CD4-positive, alpha-beta T cell treated with Interleukin-4 for 1 hour (primary cell): ENCODE measurements at regions not wholly inside any gene's neighbourhood (a gene's known extent, or its start where the extent isn't known, plus 50 kb on each side); places are given as distances from the start of the nearest gene placed in this dataset.

Experiments used
- DNase-seq, 2 donors: peaks; one replicate each; pipeline ENCODE4 v3.0.0-alpha.2; 2020 to 2022

DNA sequence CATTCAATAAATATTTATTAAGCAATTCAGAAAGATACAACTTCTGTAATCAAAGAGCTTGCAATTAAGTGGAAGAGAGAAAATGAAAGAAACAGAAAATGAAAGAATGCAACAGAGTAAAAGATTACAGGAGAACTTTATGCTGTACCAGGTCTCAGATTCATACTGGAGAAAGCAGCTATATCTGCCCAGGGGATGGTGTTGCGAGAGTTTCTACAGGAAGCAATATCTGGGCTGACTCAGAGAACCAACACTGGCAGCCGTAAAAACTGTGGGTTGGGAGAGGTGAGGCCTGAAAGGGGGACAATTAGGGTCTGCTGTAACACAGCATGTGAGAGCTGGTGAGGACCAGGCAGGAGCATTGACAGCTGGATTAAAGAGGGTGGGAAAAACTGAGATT lies 256.7 kb upstream of the TCF21 start:
- no peak for DNase-seq

DNA sequence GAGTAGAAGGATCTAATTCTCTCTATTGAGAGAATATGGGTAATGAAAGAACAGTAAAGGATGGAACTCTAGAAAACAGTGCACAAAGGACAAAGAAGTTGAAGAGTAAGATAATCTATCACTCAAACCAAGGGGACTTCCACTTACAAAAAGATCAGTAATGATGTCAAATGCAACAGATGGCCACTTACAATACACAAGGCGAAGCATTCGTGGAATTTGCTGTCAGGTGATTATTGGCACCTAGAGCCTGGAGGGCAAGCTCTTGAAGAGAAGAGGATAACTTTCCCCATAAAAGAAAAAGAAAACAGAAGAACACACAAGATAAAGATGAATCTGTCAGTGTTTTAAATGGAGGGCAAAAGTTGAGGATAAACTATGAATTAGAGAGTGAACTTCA lies 256.0 kb upstream of the TCF21 start:
- no peak for DNase-seq

DNA sequence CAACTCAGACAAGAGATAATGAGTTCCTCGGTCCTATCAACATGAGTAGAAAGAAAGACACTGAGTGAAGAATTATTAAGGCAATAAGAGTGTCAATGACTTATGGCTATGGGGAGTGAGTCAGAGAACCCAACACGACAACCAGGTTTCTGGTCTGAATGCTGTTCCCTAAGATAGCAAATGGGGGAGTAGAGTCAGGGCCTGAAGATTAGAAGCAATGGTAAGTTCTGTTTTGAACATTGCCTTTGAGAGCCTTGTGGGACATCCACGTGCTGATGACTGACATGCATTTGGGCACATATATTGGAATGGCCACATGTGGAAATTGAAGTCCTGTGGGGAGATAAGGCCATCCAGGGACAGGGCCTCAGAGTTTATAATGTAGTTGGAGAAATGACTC lies 254.4 kb upstream of the TCF21 start:
- DNase-seq = no peak

DNA sequence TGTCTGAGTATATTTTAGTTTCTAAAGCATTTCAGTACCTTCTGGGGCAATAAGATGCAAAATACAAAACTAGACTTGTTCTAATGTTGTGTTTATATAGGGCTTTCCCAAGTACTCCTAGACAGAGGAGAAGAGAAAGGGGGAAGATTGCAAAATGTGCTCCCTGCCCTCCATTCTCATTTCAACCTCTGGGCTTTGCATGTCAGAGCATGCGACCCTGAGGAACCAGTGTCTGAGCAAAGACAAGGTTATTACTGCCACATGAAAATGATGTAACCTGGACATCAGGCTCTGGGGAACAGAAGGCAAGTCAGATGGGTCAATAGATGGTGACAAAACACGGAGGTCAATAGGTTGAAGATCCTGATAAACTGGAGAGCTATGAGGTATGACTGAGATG lies 253.5 kb upstream of the TCF21 start:
- DNase-seq = no peak

DNA sequence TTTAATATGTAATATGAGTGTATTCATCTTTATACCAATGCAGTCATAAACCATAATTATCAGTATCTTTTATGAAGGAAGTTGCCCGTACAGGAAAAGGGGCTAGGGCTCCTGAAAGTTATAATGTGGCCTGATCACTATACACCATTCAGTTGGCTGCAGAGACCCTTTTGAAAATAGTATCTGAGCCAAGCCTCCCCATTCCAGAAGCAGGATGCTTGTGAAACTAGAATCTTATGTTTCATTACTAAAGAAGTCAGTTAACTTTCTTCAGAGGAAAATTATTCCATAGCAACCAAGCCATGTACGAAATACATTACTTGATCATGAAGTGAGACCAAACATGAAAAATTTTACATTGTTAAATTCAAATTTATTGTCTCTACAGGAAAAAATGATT lies 251.5 kb upstream of the TCF21 start:
- no peak for DNase-seq

DNA sequence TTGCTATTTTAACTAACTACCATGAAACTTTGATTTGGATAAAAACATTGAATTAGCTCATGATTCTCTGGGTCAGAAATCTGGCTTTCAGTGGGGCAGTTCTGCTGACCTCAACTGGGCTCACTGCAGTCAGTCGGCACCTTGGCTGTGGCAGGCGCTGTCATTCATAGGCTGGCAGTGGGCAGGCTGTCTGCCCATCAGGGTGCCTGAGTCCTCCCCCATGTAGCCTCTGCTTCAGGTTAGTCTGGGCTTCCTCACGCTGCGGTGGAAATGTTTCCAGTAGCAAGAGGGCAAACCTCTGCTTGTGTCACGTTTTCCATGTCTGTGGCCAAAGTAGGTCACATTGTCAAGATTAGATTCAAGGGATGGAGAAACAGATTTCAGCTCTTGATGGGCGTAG lies 251.0 kb upstream of the TCF21 start:
- no peak for DNase-seq

DNA sequence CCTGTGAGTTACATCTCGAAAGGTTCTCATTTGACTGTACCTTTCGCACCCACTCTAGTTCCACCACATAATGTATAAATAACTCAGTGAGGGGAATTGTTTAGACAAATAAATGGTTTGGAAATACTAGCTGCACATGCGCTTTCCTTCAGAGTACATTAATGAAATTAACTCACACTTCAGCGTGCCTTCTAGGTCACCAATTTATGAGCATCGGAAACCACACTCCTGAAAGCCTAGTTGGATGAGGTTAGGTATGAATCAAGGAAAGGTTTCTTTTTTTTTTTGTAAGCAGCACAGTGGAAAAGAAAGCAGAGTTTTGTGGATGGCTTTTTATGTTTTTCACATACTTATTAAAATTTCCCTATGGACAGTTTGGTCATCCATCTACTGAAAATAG lies 247.8 kb upstream of the TCF21 start:
- no peak for DNase-seq

DNA sequence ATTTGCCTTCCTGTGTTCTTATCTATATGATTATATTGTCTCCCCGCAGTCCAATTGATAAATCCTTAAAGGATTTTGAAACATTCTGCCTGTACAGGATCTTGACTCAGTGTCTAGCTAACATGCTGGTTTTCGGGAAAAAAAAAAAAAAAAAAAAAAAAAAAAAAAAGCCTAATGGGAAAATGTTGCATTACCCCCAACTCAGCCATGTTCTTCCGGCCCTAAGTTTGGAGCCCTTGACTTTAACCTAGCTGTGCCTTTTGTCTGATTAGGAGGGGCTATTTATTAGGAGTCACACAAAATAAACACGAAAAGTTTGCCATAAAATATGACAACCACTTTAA lies 244.4 kb upstream of the TCF21 start:
- DNase-seq = no peak

DNA sequence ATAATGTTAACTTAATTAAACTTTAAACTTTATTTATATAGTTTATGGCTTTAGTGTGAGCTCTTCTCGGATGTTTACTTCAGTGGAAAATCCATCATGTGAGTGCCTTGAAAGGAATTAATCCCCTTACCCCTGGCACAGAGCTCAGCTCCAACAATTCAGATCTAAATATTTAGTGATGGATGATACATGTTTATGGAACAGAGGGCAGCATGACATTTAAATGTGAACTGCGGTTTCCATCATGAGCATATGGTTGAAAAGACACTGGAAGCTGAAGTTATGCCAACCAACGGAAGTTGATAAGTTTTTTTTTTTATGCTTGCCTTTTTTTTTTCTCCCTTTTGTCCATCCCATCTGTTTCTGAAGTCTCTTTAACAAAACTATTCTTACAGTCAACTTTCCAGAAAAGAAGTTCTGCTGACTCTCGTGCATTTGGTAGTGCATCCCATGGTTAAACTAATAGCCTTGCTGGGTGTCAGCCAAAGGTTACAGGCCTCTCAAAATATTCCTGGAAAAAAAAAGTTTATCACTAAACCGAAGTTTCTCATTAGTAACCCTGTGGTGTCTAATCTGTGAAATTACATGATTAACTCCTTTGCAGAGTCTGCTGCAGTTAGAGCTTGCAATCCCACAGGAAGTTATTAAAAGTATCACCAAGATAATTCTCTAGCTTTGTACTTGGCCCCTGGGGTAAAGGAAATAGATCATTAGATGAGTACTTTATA lies 243.9 kb upstream of the TCF21 start:
- DNase-seq = no peak

DNA sequence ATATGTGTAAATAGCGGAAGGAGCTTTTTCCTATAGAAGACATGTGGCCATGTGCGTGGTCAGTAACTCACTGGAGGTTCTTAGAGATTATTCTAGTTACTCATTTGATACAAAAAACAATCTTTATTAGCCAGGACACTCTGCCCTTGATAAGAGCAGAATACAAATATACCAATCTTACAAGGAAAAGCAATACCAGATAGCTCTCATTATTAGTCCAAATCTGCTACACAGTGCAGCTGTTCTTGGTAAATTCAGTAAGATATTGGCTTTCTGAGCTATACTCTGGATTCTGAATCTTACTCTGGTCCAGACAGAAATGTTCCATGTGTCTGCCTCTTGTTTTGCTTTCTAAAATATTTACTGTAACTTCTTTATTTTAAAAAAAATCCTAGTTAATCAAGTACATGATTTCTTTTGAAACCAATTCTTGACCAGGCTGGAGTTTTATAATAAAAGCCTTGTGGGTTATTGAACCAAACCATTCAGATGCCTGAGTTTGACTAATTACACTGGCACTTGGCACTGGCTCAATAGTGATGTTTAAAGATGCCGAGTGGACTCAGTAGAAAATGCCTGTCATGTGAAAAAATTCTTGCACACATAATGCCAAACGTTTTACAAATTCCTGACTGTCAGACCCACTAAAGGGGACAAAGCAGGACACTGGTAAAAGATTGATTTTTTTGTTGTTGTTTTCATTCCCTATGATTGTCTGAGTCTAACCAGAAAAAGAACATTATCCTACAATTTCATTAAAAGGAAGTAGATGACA lies 242.8 kb upstream of the TCF21 start:
- DNase-seq = no peak

DNA sequence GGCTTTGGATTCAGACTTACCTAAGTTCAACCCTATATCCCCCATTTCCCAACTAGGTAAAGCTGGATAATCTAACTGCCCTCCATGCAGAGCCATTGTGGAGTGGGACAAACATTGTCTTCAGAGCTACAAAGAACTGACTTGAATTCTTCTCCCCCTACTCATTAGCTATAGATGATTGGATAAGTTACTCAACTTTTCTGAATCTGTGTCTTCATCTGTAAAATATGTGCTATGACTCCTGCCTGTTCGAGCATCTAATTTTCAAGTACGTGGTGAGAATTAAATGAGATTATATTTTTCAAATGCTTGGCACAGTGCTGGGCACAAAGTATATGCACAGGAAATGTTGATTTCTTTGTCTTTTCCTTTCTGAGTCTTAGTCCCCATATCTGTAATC lies 240.3 kb upstream of the TCF21 start:
- no peak for DNase-seq

DNA sequence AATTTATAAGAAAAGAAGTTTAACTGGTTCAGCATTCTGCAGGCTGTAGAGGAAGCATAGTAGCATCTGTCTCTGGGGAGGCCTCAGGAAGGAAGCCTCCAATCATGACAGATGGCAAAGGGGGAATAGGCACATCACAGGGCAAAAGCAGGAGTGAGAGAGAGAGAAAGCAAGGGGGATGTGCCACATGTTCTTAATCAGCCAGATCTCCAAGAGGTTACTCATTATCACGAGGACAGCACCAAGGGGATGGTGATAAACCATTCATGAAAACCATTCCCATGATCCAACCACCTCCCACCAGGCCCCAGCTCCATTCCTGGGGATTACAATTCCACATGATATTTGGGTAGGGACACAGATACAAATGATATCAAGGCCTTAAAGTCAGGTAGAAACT lies 217.5 kb upstream of the TCF21 start:
- DNase-seq = no peak

DNA sequence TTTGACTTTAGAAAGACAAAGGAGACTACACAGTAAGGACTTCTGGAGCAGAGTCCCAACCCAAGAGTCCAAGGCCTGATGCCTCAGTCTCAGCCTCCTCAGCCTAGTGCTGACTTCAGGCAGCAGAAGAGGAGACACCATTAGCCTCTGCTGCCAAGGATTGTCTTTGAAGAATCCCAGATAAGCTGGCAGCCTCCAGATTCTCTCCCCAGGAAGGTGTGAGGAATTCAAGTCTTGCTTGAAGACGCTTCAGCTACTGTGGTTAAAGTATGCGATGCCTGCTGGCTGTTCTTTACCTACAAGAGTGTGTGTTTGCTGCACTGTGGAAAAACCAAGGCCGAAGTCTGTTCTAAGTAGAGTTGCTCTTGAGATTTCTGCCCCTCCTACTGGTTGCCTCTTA lies 215.9 kb upstream of the TCF21 start:
- no peak for DNase-seq

DNA sequence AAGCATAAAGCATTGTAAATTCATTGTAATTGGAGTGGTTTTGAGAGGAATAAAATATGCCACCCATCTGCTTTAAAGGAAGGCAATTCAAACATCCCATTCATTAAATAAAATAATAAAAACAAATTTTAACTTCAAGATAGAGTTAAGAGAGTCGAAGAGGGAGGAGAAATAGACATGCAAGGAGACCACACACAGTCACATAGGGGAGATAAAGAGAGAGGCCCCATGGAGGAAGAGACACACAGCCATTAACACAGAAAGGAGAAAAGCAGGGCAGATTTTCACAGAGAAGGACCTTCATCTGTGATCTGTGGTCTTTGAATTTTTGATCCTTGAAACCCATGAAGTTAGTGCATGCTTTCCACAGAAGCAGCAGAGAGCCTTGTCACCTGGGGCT lies 214.3 kb upstream of the TCF21 start:
- no peak for DNase-seq

DNA sequence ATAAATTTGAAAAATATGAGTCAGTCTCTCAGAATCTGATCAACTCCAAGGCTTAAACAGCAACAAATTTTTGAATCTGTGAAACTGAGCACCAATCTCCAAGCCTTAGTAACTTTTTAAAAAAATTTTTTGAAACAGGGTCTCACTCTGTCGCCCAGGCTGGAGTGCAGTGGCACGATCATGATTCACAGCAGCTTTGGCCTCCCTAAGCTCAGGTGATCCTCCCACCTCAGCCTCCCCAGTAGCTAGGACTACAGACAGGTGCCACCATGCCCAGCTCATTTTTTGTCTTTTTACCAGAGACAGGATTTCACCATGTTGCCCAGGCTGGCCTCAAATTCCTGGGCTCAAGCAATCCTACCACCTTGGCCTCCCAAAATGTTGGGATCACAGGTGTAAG lies 207.9 kb upstream of the TCF21 start:
- DNase-seq = no peak

DNA sequence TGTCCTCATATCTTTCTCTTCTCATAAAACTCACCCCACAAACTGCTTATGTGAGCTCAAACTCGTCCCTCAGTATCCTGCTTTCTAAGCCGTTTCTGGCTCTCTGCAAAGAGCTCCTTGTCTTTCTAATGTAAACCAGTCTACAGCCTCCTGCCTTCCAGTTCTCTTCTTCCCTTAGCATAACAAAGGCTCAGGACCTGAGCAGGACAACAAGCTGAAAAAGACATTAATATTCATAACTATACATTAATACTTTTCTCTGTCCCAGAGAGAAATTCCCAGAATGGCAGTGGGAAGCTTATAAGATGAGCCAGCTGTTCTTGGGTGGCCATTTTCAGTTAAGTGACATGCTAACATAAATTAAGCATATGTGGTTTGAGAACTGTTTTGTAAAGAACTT lies 207.0 kb upstream of the TCF21 start:
- no peak for DNase-seq

DNA sequence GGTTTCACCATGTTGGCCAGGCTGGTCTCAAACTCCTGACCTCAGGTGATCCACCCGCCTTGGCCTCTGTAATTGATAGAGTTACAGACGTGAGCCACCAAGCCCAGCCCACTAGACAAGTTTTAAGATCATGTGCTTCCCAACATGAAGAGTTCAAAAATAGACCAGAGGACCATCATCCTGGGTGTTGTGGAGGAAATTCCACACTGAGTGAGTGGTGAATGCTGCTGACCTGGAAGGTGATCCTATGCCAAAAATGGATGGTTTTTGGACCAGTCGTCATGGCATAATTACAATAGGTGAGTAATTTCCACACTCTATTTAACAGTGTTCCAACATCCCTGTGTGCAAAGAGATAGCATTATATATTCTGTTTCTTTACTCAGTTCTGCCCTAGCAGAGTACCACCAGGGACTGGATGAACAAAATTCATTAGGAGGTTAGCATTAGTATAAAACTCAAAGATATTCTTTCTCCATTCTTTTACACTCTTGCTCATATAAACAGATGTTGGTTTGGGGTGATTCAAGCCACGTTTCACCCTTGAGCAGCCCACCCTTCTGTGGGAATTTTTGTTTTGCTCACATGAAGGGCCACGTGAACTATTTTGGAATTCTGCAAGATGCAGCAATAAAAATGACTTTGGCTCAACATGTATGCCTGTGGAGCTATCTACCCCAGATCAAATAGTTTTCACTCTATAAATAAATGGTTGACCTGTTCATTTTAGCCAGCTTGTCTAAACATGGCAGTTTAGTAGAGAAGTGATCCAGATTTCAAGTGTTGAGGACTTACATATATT lies 206.2 kb upstream of the TCF21 start:
- DNase-seq = no peak

DNA sequence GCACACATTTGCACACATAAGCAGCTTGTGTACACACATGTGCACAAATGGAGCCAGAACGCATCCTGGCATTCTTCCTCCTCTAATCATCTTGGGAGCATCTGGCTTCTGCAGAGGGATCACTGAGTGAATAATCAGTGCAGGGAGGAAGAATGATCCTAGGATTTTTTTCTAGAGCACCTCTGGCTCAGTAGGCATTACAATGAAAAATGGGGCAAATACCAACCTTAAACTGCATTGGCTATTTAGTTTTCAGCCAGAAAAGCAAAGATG lies 205.7 kb upstream of the TCF21 start:
- no peak for DNase-seq

DNA sequence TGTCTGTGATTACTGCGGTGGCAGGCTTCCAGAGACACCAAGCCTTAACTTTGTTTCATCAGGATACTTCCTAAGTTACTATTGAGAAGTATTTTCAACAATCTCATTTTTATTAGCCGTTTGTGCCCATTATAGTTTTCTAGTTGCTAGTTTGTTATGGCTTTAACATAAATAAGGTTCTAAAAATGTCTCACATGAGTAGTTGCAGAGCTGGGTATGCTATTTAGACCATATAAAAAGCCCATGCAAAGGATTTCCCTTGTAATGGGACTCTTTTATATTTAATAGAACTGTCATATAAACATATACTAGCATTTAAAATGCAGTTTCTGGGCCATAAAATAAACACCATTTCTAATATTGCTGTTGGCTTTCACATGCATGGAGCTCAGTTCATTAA lies 205.3 kb upstream of the TCF21 start:
- no peak for DNase-seq

DNA sequence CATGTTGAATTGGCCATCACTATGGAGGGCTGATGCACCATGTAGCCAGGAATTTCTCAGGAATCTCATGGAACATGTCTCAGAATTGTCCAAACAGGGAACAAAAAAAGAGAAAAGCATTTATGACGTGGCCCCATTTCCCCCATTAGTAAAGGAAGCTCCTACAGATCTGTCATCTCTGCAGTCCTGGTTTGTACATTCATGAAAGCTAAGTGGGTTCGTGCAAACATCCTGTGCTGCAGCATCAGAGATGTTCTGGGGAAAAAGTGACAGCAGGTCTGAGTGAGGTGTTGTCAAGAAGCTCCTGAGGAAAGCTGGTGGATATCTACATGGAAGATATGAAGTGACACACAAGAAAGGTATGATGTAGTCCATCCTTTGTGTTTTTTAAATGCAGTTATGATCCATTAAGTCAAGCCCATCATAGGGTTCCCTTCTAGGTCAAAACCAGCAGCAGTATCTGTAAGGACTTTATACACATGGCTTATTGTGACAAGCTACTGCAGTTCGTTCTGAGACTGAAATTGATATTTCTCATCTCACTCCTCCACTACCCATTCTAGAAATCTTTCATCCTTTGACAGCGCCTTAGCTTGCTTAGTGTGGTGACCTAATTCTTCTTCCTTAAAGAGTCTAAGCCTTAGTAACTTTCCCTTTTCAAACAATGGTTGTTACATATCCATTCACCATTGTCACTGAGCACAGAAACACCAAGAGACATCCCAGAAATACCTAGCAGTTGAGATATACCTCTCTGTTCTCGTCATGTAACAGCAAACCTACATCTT lies 200.0 kb upstream of the TCF21 start:
- no peak for DNase-seq

DNA sequence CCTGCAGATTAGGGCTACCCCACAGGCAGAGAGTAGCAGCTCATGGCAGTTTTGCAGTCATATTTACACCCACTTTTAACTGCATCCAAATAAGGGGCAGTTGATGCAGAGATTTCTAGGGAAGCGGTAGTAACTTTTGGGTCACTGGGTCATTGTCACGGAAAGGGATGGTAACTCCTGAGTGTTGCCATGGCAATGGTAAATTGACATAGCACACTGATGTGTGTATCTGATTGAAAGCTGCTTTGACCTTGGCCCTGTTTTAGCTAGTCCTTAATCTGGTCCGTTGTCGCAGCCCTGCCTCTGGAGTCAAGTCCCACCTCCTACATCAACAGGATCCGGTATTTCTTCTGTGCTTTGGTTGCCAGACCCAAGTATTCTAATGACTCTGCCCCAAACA lies 199.1 kb upstream of the TCF21 start:
- no peak for DNase-seq

DNA sequence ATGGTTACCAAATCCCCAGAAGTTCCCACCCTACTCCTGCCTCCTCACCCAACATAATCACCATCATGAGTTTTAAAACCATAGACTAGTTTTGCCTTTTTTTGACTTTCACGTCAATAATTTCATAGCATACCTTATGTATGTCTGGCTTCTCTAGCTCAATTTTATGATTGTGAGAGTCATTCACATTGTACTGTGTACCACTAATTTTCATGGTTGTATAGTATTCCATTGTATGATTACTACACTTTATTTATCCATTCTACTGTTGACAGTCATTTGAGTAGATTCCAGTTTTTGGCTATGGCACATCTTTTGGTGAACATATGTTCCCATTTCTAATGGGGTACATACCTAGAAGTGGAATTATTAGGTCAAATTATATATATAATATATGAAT lies 195.3 kb upstream of the TCF21 start:
- no peak for DNase-seq

DNA sequence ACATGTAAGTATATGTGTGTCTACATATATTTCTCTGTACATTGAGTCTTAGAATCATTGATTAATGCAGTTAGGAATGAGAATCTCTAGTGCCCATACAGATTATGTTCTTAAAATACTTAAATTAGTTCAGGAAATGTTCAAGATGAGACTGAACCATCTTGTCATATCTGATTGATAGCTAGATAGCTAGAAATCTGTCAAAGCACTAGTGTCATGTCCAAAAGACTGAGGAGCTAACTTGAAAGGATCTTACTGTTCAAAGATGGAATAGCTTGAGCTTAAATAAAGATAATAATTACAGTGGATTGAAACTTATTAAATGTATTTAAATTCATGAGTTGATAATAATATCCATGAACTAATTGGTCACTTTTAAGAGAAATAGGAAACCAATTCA lies 191.7 kb upstream of the TCF21 start:
- no peak for DNase-seq

DNA sequence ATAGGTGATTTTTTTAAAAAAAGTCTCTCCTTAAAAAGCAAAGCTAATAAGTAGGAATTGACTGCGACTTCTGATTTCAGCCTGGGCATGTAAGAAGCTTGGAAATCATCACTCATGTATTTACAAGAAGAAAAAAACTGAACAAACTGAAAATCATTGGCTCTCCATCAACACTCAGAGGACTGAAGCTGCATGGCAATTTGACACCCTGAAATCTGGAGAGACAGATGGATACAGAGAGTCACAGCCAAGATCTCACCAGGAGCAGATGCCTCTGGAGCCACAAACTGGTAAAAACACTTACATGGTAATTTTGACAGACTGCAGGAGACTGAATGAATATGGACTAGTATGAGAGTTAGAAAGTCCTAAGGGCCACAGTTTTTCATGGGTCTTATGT lies 191.2 kb upstream of the TCF21 start:
- no peak for DNase-seq
